Astrocyte (in vitro differentiated cells and primary cell): ENCODE measurements at regions not wholly inside any gene's neighbourhood (a gene's known extent, or its start where the extent isn't known, plus 50 kb on each side); places are given as distances from the start of the nearest gene placed in this dataset.

Experiments used
- DNase-seq: peaks from one replicate; pipeline ENCODE4 v3.0.0-alpha.2; 2010; ENCODE audit warnings: low read depth
- FAIRE-seq: peaks from 2 replicates; lab custom pipeline; 2011; peaks lifted over from hg19 to GRCh38; lab: Jason Lieb, UNC
- H2AFZ ChIP-seq: 2 replicates; pipeline ENCODE4 v1.6.0; 2012; ENCODE audit warnings: low read depth, low read length, inconsistent platforms
- H3K27ac ChIP-seq: 2 replicates; pipeline ENCODE4 v1.5.1; 2011; ENCODE audit warnings: low read depth, low read length, inconsistent platforms
- H3K27me3 ChIP-seq: 2 replicates; pipeline ENCODE4 v1.6.0; 2011; ENCODE audit warnings: low read length, inconsistent platforms; ENCODE audit not compliant: insufficient read depth
- H3K36me3 ChIP-seq: 2 replicates; pipeline ENCODE4 v1.5.1; 2011; ENCODE audit warnings: low read length, inconsistent platforms; ENCODE audit not compliant: insufficient read depth
- H3K4me1 ChIP-seq: 2 replicates; pipeline ENCODE4 v1.5.1; 2011; ENCODE audit warnings: low read length, inconsistent platforms; ENCODE audit not compliant: insufficient read depth
- H3K4me2 ChIP-seq: 2 replicates; pipeline ENCODE4 v1.6.0; 2012; ENCODE audit warnings: low read length, inconsistent platforms
- H3K4me3 ChIP-seq: 2 replicates; pipeline ENCODE4 v1.5.1; 2011; ENCODE audit warnings: low read depth, mild to moderate bottlenecking, low read length, inconsistent platforms; ENCODE audit not compliant: insufficient read depth
- H3K79me2 ChIP-seq: 2 replicates; pipeline ENCODE4 v1.6.0; 2012; ENCODE audit warnings: mild to moderate bottlenecking, low read length, inconsistent platforms; ENCODE audit not compliant: insufficient read depth
- H3K9ac ChIP-seq: 2 replicates; pipeline ENCODE4 v1.6.0; 2012; ENCODE audit warnings: mild to moderate bottlenecking, low read length, inconsistent platforms
- H3K9me3 ChIP-seq: 2 replicates; pipeline ENCODE4 v1.5.1; 2012; ENCODE audit warnings: low read depth, mild to moderate bottlenecking, low read length, inconsistent platforms; ENCODE audit not compliant: insufficient read depth
- H4K20me1 ChIP-seq: 2 replicates; pipeline ENCODE4 v1.6.0; 2012; ENCODE audit warnings: low read length, inconsistent platforms; ENCODE audit not compliant: insufficient read depth
- H3K27ac Mint-ChIP-seq: one replicate; pipeline ENCODE4 v1.8.0; 2021; ENCODE audit warnings: mild to moderate bottlenecking, mixed read lengths; ENCODE audit not compliant: unreplicated experiment
- H3K27me3 Mint-ChIP-seq: one replicate; pipeline ENCODE4 v1.8.0; 2021; ENCODE audit warnings: low read depth, mixed read lengths; ENCODE audit not compliant: unreplicated experiment
- H3K36me3 Mint-ChIP-seq: one replicate; pipeline ENCODE4 v1.8.0; 2021; ENCODE audit warnings: low read depth, mixed read lengths; ENCODE audit not compliant: unreplicated experiment
- H3K4me1 Mint-ChIP-seq: one replicate; pipeline ENCODE4 v1.8.0; 2021; ENCODE audit warnings: low read depth, mixed read lengths; ENCODE audit not compliant: unreplicated experiment
- H3K4me3 Mint-ChIP-seq: one replicate; pipeline ENCODE4 v1.8.0; 2021; ENCODE audit warnings: mild to moderate bottlenecking, moderate library complexity, mixed read lengths; ENCODE audit not compliant: unreplicated experiment
- H3K9me3 Mint-ChIP-seq: one replicate; pipeline ENCODE4 v1.8.0; 2021; ENCODE audit warnings: mild to moderate bottlenecking, mixed read lengths; ENCODE audit not compliant: unreplicated experiment
- CTCF ChIP-seq: IDR thresholded peaks from 2 replicates; pipeline ENCODE4 v1.5.1; 2011; ENCODE audit warnings: low read depth, mild to moderate bottlenecking, inconsistent platforms, low read length, moderate library complexity; ENCODE audit not compliant: insufficient read depth
- EZH2 ChIP-seq: IDR thresholded peaks from 2 replicates; pipeline ENCODE4 v1.6.1; 2012; ENCODE audit warnings: mild to moderate bottlenecking, low read length, inconsistent platforms; ENCODE audit not compliant: insufficient read depth

GRCh38 chr21:17729455-17729854, 89.7 kb downstream of the C21orf91 start:
- Histone ChIP-seq H3K27me3 (no peaks in the 10 kb centered on the region), H3K9ac (no peak overlapping the region), H3K27ac (no peak overlapping the region), H3K4me2 (no peak overlapping the region), H2AFZ (no peak overlapping the region), H3K79me2 (no peaks in the 10 kb centered on the region), H3K4me1 (no peaks in the 10 kb centered on the region), H3K9me3 (no peaks in the 10 kb centered on the region), H3K36me3 (no peaks in the 10 kb centered on the region), H4K20me1 (no peaks in the 10 kb centered on the region), H3K4me3 (no peak overlapping the region)
- FAIRE-seq (no peak), DNase-seq (no peak)
- no peak overlapping the region for H3K4me3 Mint-ChIP-seq
- TF ChIP-seq CTCF = no peak
- no peak for TF ChIP-seq EZH2
- H3K36me3 Mint-ChIP-seq = no peaks in the 10 kb centered on the region
- H3K9me3 Mint-ChIP-seq = peaks cover 3% of the 10 kb centered on the region
- no peaks in the 10 kb centered on the region for H3K27me3 Mint-ChIP-seq
- H3K4me1 Mint-ChIP-seq = peaks cover 8% of the 10 kb centered on the region
- no peak overlapping the region for H3K27ac Mint-ChIP-seq

GRCh38 chr21:17727361-17727760, 91.8 kb downstream of the C21orf91 start:
- H3K27ac ChIP-seq = no peak overlapping the region
- no peak overlapping the region for H2AFZ ChIP-seq
- H4K20me1 ChIP-seq = no peaks in the 10 kb centered on the region
- Mint-ChIP-seq H3K4me3 (no peak overlapping the region), H3K36me3 (no peaks in the 10 kb centered on the region), H3K4me1 (peaks cover 8% of the 10 kb centered on the region), H3K27me3 (no peaks in the 10 kb centered on the region), H3K27ac (no peak overlapping the region), H3K9me3 (peaks cover 6% of the 10 kb centered on the region)
- H3K4me3 ChIP-seq = no peak overlapping the region
- no peaks in the 10 kb centered on the region for H3K27me3 ChIP-seq
- H3K9ac ChIP-seq = no peak overlapping the region
- H3K36me3 ChIP-seq = no peaks in the 10 kb centered on the region
- DNase-seq (no peak), FAIRE-seq (no peak)
- H3K9me3 ChIP-seq = no peaks in the 10 kb centered on the region
- H3K79me2 ChIP-seq = no peaks in the 10 kb centered on the region
- TF ChIP-seq CTCF = no peak
- TF ChIP-seq EZH2 = no peak
- H3K4me2 ChIP-seq = no peak overlapping the region
- H3K4me1 ChIP-seq = no peaks in the 10 kb centered on the region

- Histone ChIP-seq H3K4me2 (no peak overlapping the region), H2AFZ (no peak overlapping the region), H3K9me3 (no peaks in the 10 kb centered on the region), H3K27ac (no peak overlapping the region), H3K79me2 (no peaks in the 10 kb centered on the region), H4K20me1 (no peaks in the 10 kb centered on the region), H3K4me1 (no peaks in the 10 kb centered on the region), H3K27me3 (no peaks in the 10 kb centered on the region), H3K36me3 (no peaks in the 10 kb centered on the region), H3K4me3 (no peak overlapping the region), H3K9ac (no peak overlapping the region)
- Mint-ChIP-seq H3K36me3 (no peaks in the 10 kb centered on the region), H3K27me3 (no peaks in the 10 kb centered on the region), H3K4me1 (peaks cover 8% of the 10 kb centered on the region), H3K9me3 (peaks cover 6% of the 10 kb centered on the region), H3K27ac (no peak overlapping the region), H3K4me3 (no peak overlapping the region)
- FAIRE-seq (no peak), DNase-seq (no peak)
- TF ChIP-seq CTCF = no peak
- no peak for TF ChIP-seq EZH2
Observed at GRCh38 chr21:17726047-17726829, 92.9 kb downstream of the C21orf91 start.
